ENCODE measurements at regions not wholly inside any gene's neighbourhood (a gene's known extent, or its start where the extent isn't known, plus 50 kb on each side); places are given as distances from the start of the nearest gene placed in this dataset.
"Not testable (repeated sequence)": the region's sequence is repeated elsewhere in the genome, so short reads cannot be mapped to it uniquely, and the experiment has no call there.

GRCh38 chr17:79560527-79560926 lies 50.3 kb downstream of the RBFOX3 start:
- no peak for DNase-seq (ENCODE audit: low read depth)
- TF ChIP-seq CTCF (IDR thresholded peaks at IDR 0.05; ENCODE audit: low read length, missing control alignments), result no peak
- no peak overlapping the region for H3K4me3 ChIP-seq (replicated peaks; ENCODE audit: low read depth, low read length)

DNA sequence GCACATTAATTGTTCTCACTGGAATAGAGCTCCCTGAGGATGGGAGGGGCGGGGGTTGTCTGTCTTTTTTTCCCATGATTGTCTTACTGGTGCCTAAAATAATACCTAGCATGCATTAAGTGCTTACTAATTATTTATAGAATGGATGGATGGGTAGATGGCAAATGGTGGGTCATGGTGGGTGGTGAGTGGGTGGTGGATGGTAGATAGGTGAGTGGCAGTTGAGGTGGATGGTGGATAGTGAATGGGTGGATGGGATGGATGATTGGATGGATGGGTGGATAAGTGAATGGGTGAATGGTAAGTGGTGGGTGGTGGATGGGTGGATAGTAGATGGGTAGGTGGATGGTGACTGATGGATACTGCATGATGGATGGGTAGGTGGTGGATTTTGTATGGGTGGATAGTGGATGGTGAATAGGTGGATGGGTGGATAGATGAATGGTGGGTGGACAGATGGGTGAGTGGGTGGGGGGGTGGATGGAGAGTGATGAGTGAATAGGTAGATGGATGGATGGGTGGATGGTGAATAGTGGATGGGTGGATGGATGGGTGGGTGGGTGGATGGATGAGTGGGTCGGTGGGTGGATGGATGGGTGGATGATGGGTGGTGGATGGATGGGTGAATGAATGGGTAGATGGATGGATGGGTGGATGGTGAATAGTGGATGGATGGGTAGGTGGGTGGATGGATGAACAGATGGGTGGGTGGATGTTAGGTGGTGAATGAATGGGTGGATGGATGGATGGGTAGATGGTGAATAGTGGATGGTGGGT lies 51.6 kb downstream of the RBFOX3 start:
- no peak for TF ChIP-seq CTCF (IDR thresholded peaks at IDR 0.05; ENCODE audit: low read length, missing control alignments)
- H3K4me3 ChIP-seq (replicated peaks; ENCODE audit: low read depth, low read length), result no peak overlapping the region
- DNase-seq (ENCODE audit: low read depth), result no peak

- DNase-seq (ENCODE audit: low read depth), result no peak
- H3K4me3 ChIP-seq (replicated peaks; ENCODE audit: low read depth, low read length), result no peak overlapping the region
- no peak for TF ChIP-seq CTCF (IDR thresholded peaks at IDR 0.05; ENCODE audit: low read length, missing control alignments)
Measured at GRCh38 chr17:79558091-79558900, 52.6 kb downstream of the RBFOX3 start.

- TF ChIP-seq CTCF (IDR thresholded peaks at IDR 0.05; ENCODE audit: low read length, missing control alignments), result no peak
- DNase-seq (ENCODE audit: low read depth), result no peak
- H3K4me3 ChIP-seq (replicated peaks; ENCODE audit: low read depth, low read length), result no peak overlapping the region
Measured at GRCh38 chr17:79557276-79558090, 53.4 kb downstream of the RBFOX3 start.

GRCh38 chr17:79556271-79556670 lies 54.6 kb downstream of the RBFOX3 start:
- no peak for TF ChIP-seq CTCF (IDR thresholded peaks at IDR 0.05; ENCODE audit: low read length, missing control alignments)
- H3K4me3 ChIP-seq (replicated peaks; ENCODE audit: low read depth, low read length), result no peak overlapping the region
- DNase-seq (ENCODE audit: low read depth), result no peak

GRCh38 chr17:79555543-79555942 lies 55.3 kb downstream of the RBFOX3 start:
- DNase-seq (ENCODE audit: low read depth), result no peak
- H3K4me3 ChIP-seq (replicated peaks; ENCODE audit: low read depth, low read length), result no peak overlapping the region
- no peak for TF ChIP-seq CTCF (IDR thresholded peaks at IDR 0.05; ENCODE audit: low read length, missing control alignments)

DNA sequence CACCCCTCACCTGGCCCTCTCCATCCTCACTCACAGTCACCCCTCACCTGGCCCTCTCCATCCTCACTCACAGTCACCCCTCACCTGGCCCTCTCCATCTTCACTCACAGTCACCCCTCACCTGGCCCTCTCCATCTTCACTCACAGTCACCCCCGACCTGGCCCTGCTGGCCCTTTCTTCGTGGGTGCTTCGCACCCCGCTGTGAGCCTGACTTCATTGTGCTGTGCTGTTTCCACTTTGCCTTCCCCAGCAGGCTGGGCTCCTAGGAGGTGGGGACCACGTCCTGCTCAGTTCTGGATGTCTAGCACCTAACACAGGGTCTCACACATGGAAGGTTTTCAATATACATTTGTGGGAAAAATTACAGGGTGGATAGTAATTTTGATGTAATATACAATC lies 56.5 kb downstream of the RBFOX3 start:
- not testable (repeated sequence) for H3K4me3 ChIP-seq (replicated peaks; ENCODE audit: low read depth, low read length); DNase-seq (ENCODE audit: low read depth)

Measured in fibroblast of pulmonary artery (primary cell).